ENCODE measurements at regions not wholly inside any gene's neighbourhood (a gene's known extent, or its start where the extent isn't known, plus 50 kb on each side); places are given as distances from the start of the nearest gene placed in this dataset.
"Not testable (repeated sequence)": the region's sequence is repeated elsewhere in the genome, so short reads cannot be mapped to it uniquely, and the experiment has no call there.

DNA sequence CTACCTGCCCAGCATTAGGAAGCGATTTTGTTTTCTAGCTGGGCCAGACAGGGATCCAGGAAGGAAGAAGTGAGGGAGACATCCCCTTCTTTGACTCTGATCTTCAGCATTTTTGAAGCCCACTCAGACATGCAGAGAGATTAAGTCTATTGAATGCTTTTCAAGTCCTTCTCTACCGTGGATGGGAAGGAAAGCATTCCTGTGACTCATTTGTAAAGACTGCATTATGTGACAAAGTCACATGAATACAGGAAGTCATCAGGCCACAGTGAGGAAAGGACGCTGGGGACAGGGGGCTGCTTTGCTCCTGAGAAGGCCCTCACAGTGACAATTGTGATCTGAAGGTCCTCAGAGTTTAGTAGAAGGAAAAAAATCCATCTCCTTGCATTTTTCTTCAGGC lies 67.4 kb upstream of the GBA3 start (continued):
- TF ChIP-seq, protein P1, sequence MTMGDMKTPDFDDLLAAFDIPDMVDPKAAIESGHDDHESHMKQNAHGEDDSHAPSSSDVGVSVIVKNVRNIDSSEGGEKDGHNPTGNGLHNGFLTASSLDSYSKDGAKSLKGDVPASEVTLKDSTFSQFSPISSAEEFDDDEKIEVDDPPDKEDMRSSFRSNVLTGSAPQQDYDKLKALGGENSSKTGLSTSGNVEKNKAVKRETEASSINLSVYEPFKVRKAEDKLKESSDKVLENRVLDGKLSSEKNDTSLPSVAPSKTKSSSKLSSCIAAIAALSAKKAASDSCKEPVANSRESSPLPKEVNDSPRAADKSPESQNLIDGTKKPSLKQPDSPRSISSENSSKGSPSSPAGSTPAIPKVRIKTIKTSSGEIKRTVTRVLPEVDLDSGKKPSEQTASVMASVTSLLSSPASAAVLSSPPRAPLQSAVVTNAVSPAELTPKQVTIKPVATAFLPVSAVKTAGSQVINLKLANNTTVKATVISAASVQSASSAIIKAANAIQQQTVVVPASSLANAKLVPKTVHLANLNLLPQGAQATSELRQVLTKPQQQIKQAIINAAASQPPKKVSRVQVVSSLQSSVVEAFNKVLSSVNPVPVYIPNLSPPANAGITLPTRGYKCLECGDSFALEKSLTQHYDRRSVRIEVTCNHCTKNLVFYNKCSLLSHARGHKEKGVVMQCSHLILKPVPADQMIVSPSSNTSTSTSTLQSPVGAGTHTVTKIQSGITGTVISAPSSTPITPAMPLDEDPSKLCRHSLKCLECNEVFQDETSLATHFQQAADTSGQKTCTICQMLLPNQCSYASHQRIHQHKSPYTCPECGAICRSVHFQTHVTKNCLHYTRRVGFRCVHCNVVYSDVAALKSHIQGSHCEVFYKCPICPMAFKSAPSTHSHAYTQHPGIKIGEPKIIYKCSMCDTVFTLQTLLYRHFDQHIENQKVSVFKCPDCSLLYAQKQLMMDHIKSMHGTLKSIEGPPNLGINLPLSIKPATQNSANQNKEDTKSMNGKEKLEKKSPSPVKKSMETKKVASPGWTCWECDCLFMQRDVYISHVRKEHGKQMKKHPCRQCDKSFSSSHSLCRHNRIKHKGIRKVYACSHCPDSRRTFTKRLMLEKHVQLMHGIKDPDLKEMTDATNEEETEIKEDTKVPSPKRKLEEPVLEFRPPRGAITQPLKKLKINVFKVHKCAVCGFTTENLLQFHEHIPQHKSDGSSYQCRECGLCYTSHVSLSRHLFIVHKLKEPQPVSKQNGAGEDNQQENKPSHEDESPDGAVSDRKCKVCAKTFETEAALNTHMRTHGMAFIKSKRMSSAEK (CRISPR knock-in tag; IDR thresholded peaks at IDR 0.05; ENCODE audit: borderline replicate concordance) = no peak
- TF ChIP-seq ZNF219 (CRISPR knock-in tag; IDR thresholded peaks at IDR 0.05; ENCODE audit: borderline replicate concordance) (no peak), PRRX2 (CRISPR knock-in tag; IDR thresholded peaks at IDR 0.05) (no peak), TEAD4 (CRISPR knock-in tag; IDR thresholded peaks at IDR 0.05) (no peak), TCF7 (CRISPR knock-in tag; IDR thresholded peaks at IDR 0.05; ENCODE audit: low read depth) (no peak)
- TF ChIP-seq, protein P2, sequence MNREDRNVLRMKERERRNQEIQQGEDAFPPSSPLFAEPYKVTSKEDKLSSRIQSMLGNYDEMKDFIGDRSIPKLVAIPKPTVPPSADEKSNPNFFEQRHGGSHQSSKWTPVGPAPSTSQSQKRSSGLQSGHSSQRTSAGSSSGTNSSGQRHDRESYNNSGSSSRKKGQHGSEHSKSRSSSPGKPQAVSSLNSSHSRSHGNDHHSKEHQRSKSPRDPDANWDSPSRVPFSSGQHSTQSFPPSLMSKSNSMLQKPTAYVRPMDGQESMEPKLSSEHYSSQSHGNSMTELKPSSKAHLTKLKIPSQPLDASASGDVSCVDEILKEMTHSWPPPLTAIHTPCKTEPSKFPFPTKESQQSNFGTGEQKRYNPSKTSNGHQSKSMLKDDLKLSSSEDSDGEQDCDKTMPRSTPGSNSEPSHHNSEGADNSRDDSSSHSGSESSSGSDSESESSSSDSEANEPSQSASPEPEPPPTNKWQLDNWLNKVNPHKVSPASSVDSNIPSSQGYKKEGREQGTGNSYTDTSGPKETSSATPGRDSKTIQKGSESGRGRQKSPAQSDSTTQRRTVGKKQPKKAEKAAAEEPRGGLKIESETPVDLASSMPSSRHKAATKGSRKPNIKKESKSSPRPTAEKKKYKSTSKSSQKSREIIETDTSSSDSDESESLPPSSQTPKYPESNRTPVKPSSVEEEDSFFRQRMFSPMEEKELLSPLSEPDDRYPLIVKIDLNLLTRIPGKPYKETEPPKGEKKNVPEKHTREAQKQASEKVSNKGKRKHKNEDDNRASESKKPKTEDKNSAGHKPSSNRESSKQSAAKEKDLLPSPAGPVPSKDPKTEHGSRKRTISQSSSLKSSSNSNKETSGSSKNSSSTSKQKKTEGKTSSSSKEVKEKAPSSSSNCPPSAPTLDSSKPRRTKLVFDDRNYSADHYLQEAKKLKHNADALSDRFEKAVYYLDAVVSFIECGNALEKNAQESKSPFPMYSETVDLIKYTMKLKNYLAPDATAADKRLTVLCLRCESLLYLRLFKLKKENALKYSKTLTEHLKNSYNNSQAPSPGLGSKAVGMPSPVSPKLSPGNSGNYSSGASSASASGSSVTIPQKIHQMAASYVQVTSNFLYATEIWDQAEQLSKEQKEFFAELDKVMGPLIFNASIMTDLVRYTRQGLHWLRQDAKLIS (CRISPR knock-in tag; IDR thresholded peaks at IDR 0.05; ENCODE audit: borderline replicate concordance) = no peak

DNA sequence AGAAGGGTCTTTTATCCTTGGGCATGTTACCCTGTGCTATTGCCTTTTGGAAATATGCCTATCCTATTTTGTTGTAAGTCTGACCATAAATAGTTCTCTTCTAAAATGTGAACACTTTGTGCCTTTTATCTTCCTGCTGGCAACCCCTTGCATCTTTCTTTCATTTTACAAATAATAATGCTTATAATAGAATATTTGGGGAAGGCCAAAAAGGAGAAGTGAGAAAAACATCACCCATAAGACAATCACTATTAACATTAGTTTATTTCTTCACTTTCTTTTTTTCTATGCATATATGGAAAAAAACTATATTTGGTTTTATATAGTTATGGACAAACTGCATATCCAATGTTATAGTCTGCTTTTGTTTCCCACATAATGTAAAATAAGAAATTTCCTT lies 64.9 kb upstream of the GBA3 start:
- DNase-seq (ENCODE audit: low spot score); ATAC-seq; H3K4me3 Mint-ChIP-seq; H3K27me3 Mint-ChIP-seq (ENCODE audit: low read depth); POLR2A ChIA-PET; CTCF ChIA-PET; H3K27ac Mint-ChIP-seq; H3K9me3 Mint-ChIP-seq; H3K36me3 Mint-ChIP-seq: not testable (repeated sequence)
- peaks cover 16% of the 10 kb centered on the region for H3K4me1 Mint-ChIP-seq

DNA sequence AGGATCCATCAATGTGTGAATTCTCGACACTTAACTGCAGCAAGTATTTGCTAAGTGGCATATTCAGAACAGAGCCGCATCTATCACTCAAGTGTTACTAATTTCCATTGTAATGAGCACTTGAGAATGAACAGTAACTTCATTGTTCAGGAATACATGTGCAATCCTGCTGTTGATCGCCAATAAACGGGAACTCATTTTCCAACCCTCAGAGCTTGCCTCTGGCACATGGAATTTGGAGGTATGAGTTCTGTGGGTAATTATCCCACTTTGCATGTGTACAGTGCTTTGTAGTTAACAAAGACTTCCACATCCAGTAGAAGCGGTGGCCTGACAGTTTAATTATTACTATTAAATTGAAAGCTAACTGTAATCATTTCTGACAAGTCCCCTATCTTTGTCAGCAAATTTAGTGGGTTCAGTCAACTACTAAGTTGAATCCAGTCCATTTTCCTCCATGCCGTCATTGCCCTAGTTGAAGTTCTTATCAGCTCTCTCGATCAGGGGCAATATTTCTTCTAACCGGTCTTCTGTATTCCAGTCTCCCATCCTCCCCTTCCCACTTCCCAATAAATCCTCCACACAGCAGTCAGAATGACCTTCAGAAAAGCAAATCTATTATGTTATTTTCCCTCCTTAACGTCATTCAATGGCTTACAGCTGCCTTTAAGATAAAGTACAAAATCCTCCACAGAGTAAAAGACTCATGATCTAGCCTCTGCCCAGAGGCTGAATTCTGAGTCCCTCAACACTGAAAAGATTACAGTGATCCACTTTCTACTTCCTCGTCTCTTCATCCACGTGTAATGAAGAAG lies 62.4 kb upstream of the GBA3 start:
- H3K27me3 Mint-ChIP-seq (ENCODE audit: low read depth); H3K4me3 Mint-ChIP-seq; ATAC-seq; POLR2A ChIA-PET; DNase-seq (ENCODE audit: low spot score); H3K27ac Mint-ChIP-seq; CTCF ChIA-PET; H3K4me1 Mint-ChIP-seq: not testable (repeated sequence)
- Mint-ChIP-seq H3K36me3 (peaks cover 13% of the 10 kb centered on the region), H3K9me3 (peaks cover 14% of the 10 kb centered on the region)

DNA sequence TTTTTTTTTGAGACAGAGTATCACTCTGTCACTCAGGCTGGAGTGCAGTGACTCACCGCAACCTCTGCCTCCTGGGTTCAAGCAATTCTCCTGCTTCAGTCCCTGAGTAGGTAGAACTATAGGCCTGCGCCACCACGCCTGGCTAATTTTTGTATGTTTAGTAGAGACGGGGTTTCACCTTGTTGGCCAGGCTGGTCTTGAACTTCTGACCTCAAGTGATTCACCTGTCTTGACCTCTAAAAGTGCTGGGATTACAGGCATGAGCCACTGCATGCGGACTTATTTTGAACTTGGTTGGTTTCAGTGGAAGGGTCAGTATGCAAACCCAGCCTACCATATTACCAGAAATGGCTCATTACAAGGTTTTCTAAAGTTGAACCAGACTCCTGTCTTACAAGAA lies 61.6 kb upstream of the GBA3 start:
- not testable (repeated sequence) for DNase-seq (ENCODE audit: low spot score)
- H3K36me3 Mint-ChIP-seq = peaks cover 16% of the 10 kb centered on the region

DNA sequence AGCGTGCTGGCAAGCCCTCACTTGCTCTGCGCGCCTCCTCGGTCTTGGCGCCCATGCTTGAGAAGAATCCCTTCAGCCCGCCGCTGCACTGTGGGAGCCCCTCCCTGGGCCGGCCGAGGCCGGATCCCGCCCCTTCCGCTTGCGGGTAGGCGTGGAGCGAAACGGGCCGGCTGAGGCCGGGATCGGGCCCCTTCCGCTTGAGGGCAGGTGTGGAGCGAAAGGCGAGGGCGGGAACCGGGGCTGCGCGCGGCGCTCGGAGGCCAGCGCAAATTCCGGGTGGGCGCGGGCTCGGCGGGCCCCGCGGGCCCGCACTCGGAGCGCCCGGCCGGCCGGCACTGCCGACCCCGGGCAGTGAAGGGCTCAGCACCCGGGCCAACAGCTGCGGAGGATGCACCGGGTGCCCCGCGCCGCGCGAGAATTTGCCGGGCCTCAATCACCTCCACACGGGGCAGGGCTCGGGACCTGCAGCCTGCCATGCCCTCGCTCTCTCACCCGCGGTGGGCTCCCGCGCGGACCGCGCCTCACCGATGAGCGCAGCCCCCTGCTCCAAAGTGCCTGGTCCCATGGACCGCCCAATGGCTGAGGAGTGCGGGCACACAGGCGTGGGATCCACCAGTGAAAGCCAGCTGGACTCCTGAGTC lies 58.1 kb upstream of the GBA3 start:
- POLR2A ChIA-PET = no interaction called here
- no peak for ATAC-seq

More for the DNA sequence above, 61.6 kb upstream of the GBA3 start:
- H3K4me3 Mint-ChIP-seq; CTCF ChIA-PET; H3K27ac Mint-ChIP-seq; H3K4me1 Mint-ChIP-seq; ATAC-seq; H3K27me3 Mint-ChIP-seq (ENCODE audit: low read depth); POLR2A ChIA-PET: not testable (repeated sequence)
- H3K9me3 Mint-ChIP-seq = peaks cover 21% of the 10 kb centered on the region

DNA sequence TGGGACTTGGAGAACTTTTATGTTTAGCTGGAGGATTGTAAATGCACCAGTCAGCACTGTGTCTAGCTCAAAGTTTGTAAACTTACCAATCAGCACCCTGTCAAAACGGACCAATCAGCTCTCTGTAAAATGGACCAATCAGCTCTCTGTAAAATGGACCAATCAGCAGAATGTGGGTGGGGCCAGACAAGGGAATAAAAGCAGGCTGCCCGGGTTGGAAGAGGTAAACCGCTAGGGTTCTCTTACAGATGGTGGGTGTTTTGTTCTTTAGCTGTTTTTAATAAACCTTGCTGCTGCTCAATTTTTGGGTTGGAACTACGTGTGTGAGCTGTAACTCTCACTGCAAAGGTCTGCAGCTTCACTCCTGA lies 57.6 kb upstream of the GBA3 start:
- DNase-seq (ENCODE audit: low spot score); ATAC-seq; H3K27me3 Mint-ChIP-seq (ENCODE audit: low read depth); H3K4me1 Mint-ChIP-seq; POLR2A ChIA-PET; H3K4me3 Mint-ChIP-seq; H3K27ac Mint-ChIP-seq: not testable (repeated sequence)
- CTCF ChIA-PET = interaction anchor here (0.6 to 1.1 kb wide), 2 partner anchors 17 to 56 kb away, joined by 3 to 5 read pairs; no protein-coding TSS in a partner anchor
- Mint-ChIP-seq H3K9me3 (peaks cover 32% of the 10 kb centered on the region), H3K36me3 (peaks cover 16% of the 10 kb centered on the region)

More for the DNA sequence above, 58.1 kb upstream of the GBA3 start:
- Mint-ChIP-seq H3K4me1 (no peaks in the 10 kb centered on the region; the same call in 1 of the 2 replicates), H3K36me3 (peaks cover 16% of the 10 kb centered on the region), H3K27ac (no peak overlapping the region), H3K9me3 (peaks cover 29% of the 10 kb centered on the region), H3K27me3 (ENCODE audit: low read depth) (no peaks in the 10 kb centered on the region), H3K4me3 (no peak overlapping the region)
- TF ChIP-seq ELF4 (CRISPR knock-in tag; IDR thresholded peaks at IDR 0.05; ENCODE audit: low read depth) = no peak
- no peak for TF ChIP-seq SMAD3 (CRISPR knock-in tag; IDR thresholded peaks at IDR 0.05; ENCODE audit: borderline replicate concordance)
- TF ChIP-seq, protein P3, sequence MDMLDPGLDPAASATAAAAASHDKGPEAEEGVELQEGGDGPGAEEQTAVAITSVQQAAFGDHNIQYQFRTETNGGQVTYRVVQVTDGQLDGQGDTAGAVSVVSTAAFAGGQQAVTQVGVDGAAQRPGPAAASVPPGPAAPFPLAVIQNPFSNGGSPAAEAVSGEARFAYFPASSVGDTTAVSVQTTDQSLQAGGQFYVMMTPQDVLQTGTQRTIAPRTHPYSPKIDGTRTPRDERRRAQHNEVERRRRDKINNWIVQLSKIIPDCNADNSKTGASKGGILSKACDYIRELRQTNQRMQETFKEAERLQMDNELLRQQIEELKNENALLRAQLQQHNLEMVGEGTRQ (CRISPR knock-in tag; IDR thresholded peaks at IDR 0.05) = no peak
- CTCF ChIA-PET = no interaction called here
- DNase-seq (ENCODE audit: low spot score) = no peak

All from WTC11 (cell line).